Esophagus muscularis mucosa (tissue), 4 donors: ENCODE measurements at regions not wholly inside any gene's neighbourhood (a gene's known extent, or its start where the extent isn't known, plus 50 kb on each side); places are given as distances from the start of the nearest gene placed in this dataset.
"Not testable (repeated sequence)": the region's sequence is repeated elsewhere in the genome, so short reads cannot be mapped to it uniquely, and the experiment has no call there.

Experiments
- DNase-seq: peaks from one replicate; pipeline ENCODE4 v3.0.0-alpha.2; 2017; ENCODE audit errors: extremely low spot score
- H3K27ac ChIP-seq, 4 donors: fragments of 200-600 bp; sonication (generic); replicated peaks in 1 of 4; 1 replicate in 3 of 4; 2 replicates in 1 of 4; pipeline ENCODE4 v1.5.1; 2016 to 2019; ENCODE audit warnings: mild to moderate bottlenecking in 1 of 4
- H3K27me3 ChIP-seq, 4 donors: fragments of 200-600 bp; sonication (generic); one replicate each; pipeline versions ENCODE4 v1.5.1 to v1.6.0; 2016 to 2019
- H3K36me3 ChIP-seq, 4 donors: fragments of 200-600 bp; sonication (generic); one replicate each; pipeline ENCODE4 v1.5.1; 2016 to 2019
- H3K4me1 ChIP-seq, 4 donors: fragments of 200-600 bp; sonication (generic); one replicate each; pipeline ENCODE4 v1.5.1; 2016 to 2019
- H3K4me3 ChIP-seq, 4 donors: fragments of 200-600 bp; sonication (generic); 1 replicate in 2 of 4; 2 replicates in 2 of 4; pipeline ENCODE4 v1.5.1; 2016 to 2019; ENCODE audit warnings: mild to moderate bottlenecking in 4 of 4, moderate library complexity in 1 of 4
- H3K9me3 ChIP-seq, 4 donors: fragments of 200-600 bp; sonication (generic); 1 replicate in 3 of 4; 2 replicates in 1 of 4; pipeline ENCODE4 v1.5.1; 2016 to 2019
- EP300 ChIP-seq: sonication (generic); formaldehyde crosslinking; IDR thresholded peaks from one replicate; pipeline ENCODE4 v1.6.1; 2017; ENCODE audit warnings: antibody characterized with exemption
- POLR2A ChIP-seq: fragments of 450-650 bp; IDR thresholded peaks from one replicate; pipeline ENCODE4 v1.6.1; 2017; ENCODE audit warnings: antibody characterized with exemption, moderate library complexity, mild to moderate bottlenecking, low read depth
- POLR2AphosphoS5 ChIP-seq, 2 donors: sonication (generic); formaldehyde crosslinking; IDR thresholded peaks; one replicate each; pipeline ENCODE4 v1.6.1; 2017; ENCODE audit warnings: antibody characterized with exemption in 2 of 2
- WGBS: methylation state at CpG from one replicate; pipeline ENCODE4 v1.1.5; 2018; 5-methylcytosine and 5-hydroxymethylcytosine counted together
- intact Hi-C: fragments of 100-400 bp; cut with DNase I; formaldehyde crosslinking; loops from one replicate; pipeline ENCODE4 v1.15.1; 2023
- TF ChIP-seq, protein P1 (sequence below), 3 experiments: fragments of 200-600 bp in 2 of 3; fragments of 450-650 bp in 1 of 3; sonication (generic) in 2 of 3; IDR thresholded peaks; one replicate each; pipeline ENCODE4 v1.5.1; 2017 to 2019; ENCODE audit warnings: antibody characterized with exemption in 3 of 3, mild to moderate bottlenecking in 2 of 3, moderate library complexity in 1 of 3

DNA sequence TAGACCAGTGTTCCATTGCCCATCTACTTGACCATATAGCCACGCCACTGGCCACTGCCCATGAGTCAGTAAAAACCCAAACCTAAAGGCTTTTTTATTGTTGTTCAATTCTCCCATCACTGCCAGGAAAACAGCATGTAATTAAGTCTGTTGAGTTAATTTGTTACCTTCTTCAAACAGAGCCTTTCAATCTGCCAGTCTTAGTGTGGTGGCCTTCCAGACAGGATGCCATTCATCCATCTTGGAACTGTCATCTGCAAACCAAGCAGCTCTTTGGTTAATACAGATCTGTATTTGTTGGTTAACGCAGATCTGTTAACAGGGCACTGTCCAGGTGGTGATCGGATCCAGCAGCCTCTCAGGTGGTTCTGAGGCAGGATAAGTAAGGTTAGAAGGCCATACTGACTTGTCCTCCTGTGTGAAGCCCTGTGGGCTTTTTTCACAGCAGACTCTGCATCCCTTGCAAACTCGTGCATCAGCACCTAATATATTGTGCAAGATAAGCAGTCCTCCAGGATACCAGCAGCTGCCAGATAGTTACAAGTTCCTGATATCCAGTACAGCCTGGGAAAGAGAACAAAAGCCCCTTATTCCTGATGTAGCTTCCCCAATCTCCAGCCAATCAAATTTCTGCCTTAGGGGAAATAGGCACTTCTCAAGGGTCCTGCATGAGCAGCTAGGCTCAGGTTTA is 59.1 kb upstream of the DHRS4 start:
- TF ChIP-seq POLR2A (no peak), POLR2AphosphoS5 (IDR thresholded peaks at IDR 0.05) (no peak), EP300 (no peak)
- TF ChIP-seq, protein P1, sequence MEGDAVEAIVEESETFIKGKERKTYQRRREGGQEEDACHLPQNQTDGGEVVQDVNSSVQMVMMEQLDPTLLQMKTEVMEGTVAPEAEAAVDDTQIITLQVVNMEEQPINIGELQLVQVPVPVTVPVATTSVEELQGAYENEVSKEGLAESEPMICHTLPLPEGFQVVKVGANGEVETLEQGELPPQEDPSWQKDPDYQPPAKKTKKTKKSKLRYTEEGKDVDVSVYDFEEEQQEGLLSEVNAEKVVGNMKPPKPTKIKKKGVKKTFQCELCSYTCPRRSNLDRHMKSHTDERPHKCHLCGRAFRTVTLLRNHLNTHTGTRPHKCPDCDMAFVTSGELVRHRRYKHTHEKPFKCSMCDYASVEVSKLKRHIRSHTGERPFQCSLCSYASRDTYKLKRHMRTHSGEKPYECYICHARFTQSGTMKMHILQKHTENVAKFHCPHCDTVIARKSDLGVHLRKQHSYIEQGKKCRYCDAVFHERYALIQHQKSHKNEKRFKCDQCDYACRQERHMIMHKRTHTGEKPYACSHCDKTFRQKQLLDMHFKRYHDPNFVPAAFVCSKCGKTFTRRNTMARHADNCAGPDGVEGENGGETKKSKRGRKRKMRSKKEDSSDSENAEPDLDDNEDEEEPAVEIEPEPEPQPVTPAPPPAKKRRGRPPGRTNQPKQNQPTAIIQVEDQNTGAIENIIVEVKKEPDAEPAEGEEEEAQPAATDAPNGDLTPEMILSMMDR (IDR thresholded peaks at IDR 0.05): no peak
- no peaks in the 10 kb centered on the region for H3K9me3 ChIP-seq
- no peaks in the 10 kb centered on the region for H3K36me3 ChIP-seq
- no peak overlapping the region for H3K4me3 ChIP-seq
- intact Hi-C loops: no loop called here
- H3K4me1 ChIP-seq: no peaks in the 10 kb centered on the region
- 84% methylated on average over 4 of the region's 4 CpGs for WGBS
- H3K27me3 ChIP-seq: no peaks in the 10 kb centered on the region
- H3K27ac ChIP-seq: no peak overlapping the region
- peak; percentile 60 for DNase-seq

DNA sequence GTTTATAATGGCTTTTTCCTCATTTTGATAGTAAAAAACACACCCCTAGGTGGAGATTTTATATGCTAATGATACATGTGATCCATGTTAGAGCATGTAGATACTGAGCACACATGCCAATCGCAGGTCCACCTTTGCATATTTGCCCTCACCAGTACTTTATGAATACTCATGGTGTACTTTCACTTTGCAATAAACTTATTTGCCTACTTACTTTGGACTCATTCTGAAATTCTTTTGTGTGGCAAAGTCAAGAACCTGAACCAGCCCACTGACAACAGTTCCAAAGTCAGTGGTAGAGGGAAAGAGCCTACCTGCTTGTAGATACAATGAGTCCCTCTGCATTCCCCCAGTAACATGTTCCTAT is 58.5 kb upstream of the DHRS4 start:
- H3K36me3 ChIP-seq: no peaks in the 10 kb centered on the region
- WGBS: 88% methylated on average over 1 of the region's 1 CpG
- no peak overlapping the region for H3K4me3 ChIP-seq
- peak; percentile 26 for DNase-seq
- H3K4me1 ChIP-seq: no peaks in the 10 kb centered on the region
- H3K9me3 ChIP-seq: no peaks in the 10 kb centered on the region
- TF ChIP-seq, protein P1 (IDR thresholded peaks at IDR 0.05): no peak
- TF ChIP-seq POLR2A (no peak), POLR2AphosphoS5 (IDR thresholded peaks at IDR 0.05) (no peak), EP300 (no peak)
- no peak overlapping the region for H3K27ac ChIP-seq
- intact Hi-C loops: no loop called here
- no peaks in the 10 kb centered on the region for H3K27me3 ChIP-seq

DNA sequence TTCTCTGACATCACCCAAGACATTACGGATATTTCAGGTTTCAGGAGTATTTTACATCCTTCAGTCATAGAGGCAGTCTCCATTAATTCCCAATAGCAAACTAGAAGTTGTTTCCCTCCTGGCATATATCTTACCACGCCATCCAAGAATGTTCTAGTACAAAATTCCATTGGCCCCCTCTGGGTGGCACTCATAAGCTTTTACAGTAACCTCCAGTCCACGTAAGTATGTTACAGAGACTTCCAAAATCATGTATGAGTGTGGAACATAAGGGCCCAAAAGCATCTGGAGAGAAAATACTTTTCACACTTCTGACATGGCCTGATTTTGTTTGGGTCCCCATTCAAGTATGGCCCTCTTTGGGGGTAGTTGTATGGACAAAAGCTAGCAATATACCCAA is 58.1 kb upstream of the DHRS4 start:
- TF ChIP-seq POLR2A (no peak), EP300 (no peak), POLR2AphosphoS5 (IDR thresholded peaks at IDR 0.05) (no peak)
- TF ChIP-seq, protein P1 (IDR thresholded peaks at IDR 0.05): peak in 1 of 3 experiments; percentile 4
- intact Hi-C loops: no loop called here
- WGBS: 66% methylated on average over 3 of the region's 3 CpGs
- H3K4me3 ChIP-seq: no peak overlapping the region
- no peaks in the 10 kb centered on the region for H3K9me3 ChIP-seq
- H3K27ac ChIP-seq: no peak overlapping the region
- no peaks in the 10 kb centered on the region for H3K36me3 ChIP-seq
- H3K4me1 ChIP-seq: no peaks in the 10 kb centered on the region
- peak; percentile 79 for DNase-seq
- no peaks in the 10 kb centered on the region for H3K27me3 ChIP-seq

DNA sequence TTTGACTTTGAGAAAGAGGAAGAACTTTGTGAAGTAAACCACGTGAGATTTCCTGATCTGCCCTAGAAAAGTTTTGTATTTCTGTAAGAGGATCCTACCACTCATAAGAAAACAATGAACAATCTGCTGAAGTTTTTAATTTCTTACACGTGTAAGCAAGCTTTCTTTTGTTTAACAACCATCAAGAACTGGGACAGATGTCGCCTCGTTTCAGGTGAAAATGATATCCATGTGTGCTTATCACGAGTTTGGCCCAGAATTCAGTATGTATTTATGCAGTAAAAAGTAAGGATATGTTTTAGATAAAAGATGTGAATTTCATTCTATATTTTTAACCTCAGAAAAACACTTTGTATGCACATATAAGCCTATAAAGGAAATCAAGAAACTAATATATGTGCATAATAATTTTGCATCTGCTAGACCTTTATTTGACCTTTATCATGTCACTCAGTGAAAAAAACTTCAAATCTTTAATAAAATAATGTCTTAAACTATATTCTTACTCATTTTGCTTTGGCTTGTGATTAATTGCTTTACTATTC is 56.9 kb upstream of the DHRS4 start:
- no peaks in the 10 kb centered on the region for H3K4me1 ChIP-seq
- no peak for TF ChIP-seq POLR2A
- TF ChIP-seq, protein P1 (IDR thresholded peaks at IDR 0.05): no peak
- DNase-seq: peak; percentile 34
- no peaks in the 10 kb centered on the region for H3K36me3 ChIP-seq
- WGBS: 61% methylated on average over 5 of the region's 5 CpGs
- no peak overlapping the region for H3K4me3 ChIP-seq
- no peaks in the 10 kb centered on the region for H3K27me3 ChIP-seq
- no peak overlapping the region for H3K27ac ChIP-seq
- intact Hi-C loops: no loop called here
- H3K9me3 ChIP-seq: no peaks in the 10 kb centered on the region

DNA sequence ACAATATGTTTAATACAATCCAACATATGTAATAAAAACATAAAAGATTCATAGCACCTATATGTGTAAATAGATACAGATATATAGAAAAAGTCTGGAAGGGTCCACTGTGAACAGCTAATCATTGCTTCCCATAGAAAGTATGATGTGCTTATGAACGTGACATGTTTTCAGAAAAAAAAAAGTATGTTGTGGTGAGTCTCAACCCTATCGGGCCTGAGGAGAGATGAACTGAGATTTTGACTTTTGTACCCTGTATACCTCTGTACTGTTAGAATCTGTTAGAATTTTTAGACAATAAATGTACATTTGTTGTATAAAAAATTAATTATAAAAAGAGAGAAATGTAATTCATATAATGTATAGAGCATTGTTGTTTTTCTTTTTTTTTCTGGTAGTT is 56.3 kb upstream of the DHRS4 start:
- H3K9me3 ChIP-seq, H3K4me1 ChIP-seq, H3K27me3 ChIP-seq, H3K4me3 ChIP-seq, DNase-seq, intact Hi-C loops, H3K27ac ChIP-seq, H3K36me3 ChIP-seq: not testable (repeated sequence)
- WGBS: 81% methylated on average over 2 of the region's 2 CpGs

DNA sequence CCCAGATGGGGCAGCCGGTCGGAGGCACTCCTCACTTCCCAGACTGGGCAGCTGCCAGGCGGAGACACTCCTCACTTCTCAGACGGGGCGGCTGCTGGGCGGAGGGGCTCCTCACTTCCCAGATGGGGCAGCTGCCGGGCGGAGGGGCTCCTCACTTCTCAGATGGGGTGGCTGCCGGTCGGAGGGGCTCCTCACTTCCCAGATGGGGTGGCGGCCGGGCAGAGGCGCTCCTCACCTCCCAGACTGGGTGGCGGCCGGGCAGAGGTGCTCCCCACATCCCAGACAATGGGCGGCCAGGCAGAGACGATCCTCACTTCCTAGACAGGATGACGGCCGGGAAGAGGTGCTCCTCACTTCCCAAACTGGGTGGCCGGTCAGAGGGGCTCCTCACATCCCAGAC is 55.2 kb upstream of the DHRS4 start:
- intact Hi-C loops, H3K36me3 ChIP-seq, H3K4me1 ChIP-seq, H3K27me3 ChIP-seq, H3K4me3 ChIP-seq, H3K9me3 ChIP-seq, H3K27ac ChIP-seq: not testable (repeated sequence)
- DNase-seq: peak; percentile 5
- 93% methylated on average over 8 of the region's 20 CpGs for WGBS
